ENCODE measurements at regions not wholly inside any gene's neighbourhood (a gene's known extent, or its start where the extent isn't known, plus 50 kb on each side); places are given as distances from the start of the nearest gene placed in this dataset.

GRCh38 chr2:228901531-228901930 lies 369.6 kb downstream of the PID1 start:
- Histone ChIP-seq H3K4ac (ENCODE audit: low read depth in 1 of 2, low read length in 2 of 2) (no peak overlapping the region), H2BK120ac (ENCODE audit: low read depth, low read length) (no peak overlapping the region), H3K18ac (ENCODE audit: low read depth in 1 of 2, low read length in 2 of 2) (no peak overlapping the region), H3K27ac (ENCODE audit: low read length, poor library complexity, severe bottlenecking) (no peak overlapping the region), H3K14ac (ENCODE audit: low read length in 2 of 2) (no peak overlapping the region), H2AFZ (ENCODE audit: low read depth, low read length) (no peak overlapping the region), H3K36me3 (ENCODE audit: control insufficient read depth in 1 of 2, insufficient read depth in 2 of 2, low read depth in 1 of 2, low read length in 2 of 2) (no peaks in the 10 kb centered on the region), H3K4me1 (ENCODE audit: control insufficient read depth, insufficient read depth, low read depth, low read length) (no peaks in the 10 kb centered on the region), H4K8ac (ENCODE audit: low read length) (no peak overlapping the region), H3K27me3 (ENCODE audit: control insufficient read depth in 1 of 2, insufficient read depth in 1 of 2, low read length in 2 of 2) (no peaks in the 10 kb centered on the region), H2BK12ac (ENCODE audit: low read length in 2 of 2) (no peak overlapping the region), H3K4me3 (ENCODE audit: insufficient read depth in 1 of 2, low read depth in 1 of 2, low read length in 2 of 2) (no peak overlapping the region), H3K79me1 (replicated peaks; ENCODE audit: low read length, poor library complexity, severe bottlenecking) (no peaks in the 10 kb centered on the region), H2BK5ac (ENCODE audit: low read depth, low read length, poor library complexity, severe bottlenecking) (no peak overlapping the region), H3K23ac (ENCODE audit: low read length in 2 of 2) (no peak overlapping the region), H3K4me2 (ENCODE audit: low read length, poor library complexity, severe bottlenecking) (no peak overlapping the region), H2BK15ac (ENCODE audit: low read depth, poor library complexity, severe bottlenecking) (no peak overlapping the region), H4K91ac (ENCODE audit: low read length) (no peak overlapping the region), H3K9ac (ENCODE audit: low read length) (no peak overlapping the region), H3K9me3 (ENCODE audit: control insufficient read depth, low read length) (peaks cover 5% of the 10 kb centered on the region), H2AK5ac (ENCODE audit: low read length, severe bottlenecking) (no peak overlapping the region)
- no peak for DNase-seq
- 56% methylated on average over 1 of the region's 1 CpG for WGBS

DNA sequence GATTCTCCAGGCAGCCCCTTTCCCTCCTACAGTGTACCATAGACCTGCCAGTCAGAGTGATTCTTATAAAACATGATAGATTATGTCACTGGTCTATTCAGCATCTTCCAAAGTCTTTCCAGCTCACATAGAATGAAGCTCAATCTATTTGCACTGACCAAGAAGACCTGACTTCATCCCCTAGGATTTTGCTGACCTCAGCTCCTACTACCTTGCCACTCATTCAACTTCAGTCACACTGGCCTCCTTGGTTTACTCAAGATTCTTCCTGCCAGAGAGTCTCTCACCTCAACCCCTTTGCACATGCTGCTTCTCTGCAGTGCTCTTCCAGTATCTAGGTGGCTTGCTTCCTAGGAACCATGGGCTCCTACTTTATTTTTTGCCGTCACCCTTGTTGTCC lies 392.9 kb downstream of the PID1 start:
- no peak for DNase-seq
- no peak overlapping the region for H3K4ac ChIP-seq (ENCODE audit: low read depth in 1 of 2, low read length in 2 of 2)
- H2BK5ac ChIP-seq (ENCODE audit: low read depth, low read length, poor library complexity, severe bottlenecking), result no peak overlapping the region
- H3K14ac ChIP-seq (ENCODE audit: low read length in 2 of 2), result no peak overlapping the region
- no peak overlapping the region for H2BK12ac ChIP-seq (ENCODE audit: low read length in 2 of 2)
- 45% methylated on average over 1 of the region's 1 CpG for WGBS
- H4K8ac ChIP-seq (ENCODE audit: low read length), result no peak overlapping the region
- H3K18ac ChIP-seq (ENCODE audit: low read depth in 1 of 2, low read length in 2 of 2), result no peak overlapping the region
- H3K27me3 ChIP-seq (ENCODE audit: control insufficient read depth in 1 of 2, insufficient read depth in 1 of 2, low read length in 2 of 2), result no peaks in the 10 kb centered on the region
- H2BK15ac ChIP-seq (ENCODE audit: low read depth, poor library complexity, severe bottlenecking), result no peak overlapping the region
- H2AFZ ChIP-seq (ENCODE audit: low read depth, low read length), result no peak overlapping the region
- no peak overlapping the region for H3K27ac ChIP-seq (ENCODE audit: low read length, poor library complexity, severe bottlenecking)
- no peak overlapping the region for H3K4me2 ChIP-seq (ENCODE audit: low read length, poor library complexity, severe bottlenecking)
- no peaks in the 10 kb centered on the region for H3K4me1 ChIP-seq (ENCODE audit: control insufficient read depth, insufficient read depth, low read depth, low read length)
- no peak overlapping the region for H3K9ac ChIP-seq (ENCODE audit: low read length)
- no peak overlapping the region for H2AK5ac ChIP-seq (ENCODE audit: low read length, severe bottlenecking)
- no peak overlapping the region for H2BK120ac ChIP-seq (ENCODE audit: low read depth, low read length)
- no peaks in the 10 kb centered on the region for H3K79me1 ChIP-seq (replicated peaks; ENCODE audit: low read length, poor library complexity, severe bottlenecking)
- H3K23ac ChIP-seq (ENCODE audit: low read length in 2 of 2), result no peak overlapping the region
- H4K91ac ChIP-seq (ENCODE audit: low read length), result no peak overlapping the region
- H3K36me3 ChIP-seq (ENCODE audit: control insufficient read depth in 1 of 2, insufficient read depth in 2 of 2, low read depth in 1 of 2, low read length in 2 of 2), result no peaks in the 10 kb centered on the region
- H3K4me3 ChIP-seq (ENCODE audit: insufficient read depth in 1 of 2, low read depth in 1 of 2, low read length in 2 of 2), result no peak overlapping the region
- H3K9me3 ChIP-seq (ENCODE audit: control insufficient read depth, low read length), result peaks cover 22% of the 10 kb centered on the region

DNA sequence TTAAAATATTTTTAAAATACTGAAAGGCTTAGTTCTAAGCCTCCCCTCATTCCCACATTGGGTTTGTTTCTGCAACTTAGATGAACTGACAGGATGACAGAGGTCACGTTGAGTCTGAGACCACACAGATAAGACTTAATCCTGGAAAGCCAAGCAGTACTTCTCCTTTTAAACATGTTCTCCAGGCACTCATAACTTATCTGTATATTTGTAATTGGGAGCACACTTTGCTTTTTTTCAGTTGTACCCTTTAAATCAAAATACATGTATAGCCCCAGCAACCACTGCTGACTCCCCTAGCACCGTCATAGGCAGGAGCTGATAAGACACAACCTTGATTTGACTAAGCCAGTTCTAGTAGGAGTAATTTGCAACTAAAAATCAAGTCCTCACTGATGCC lies 394.8 kb downstream of the PID1 start:
- Histone ChIP-seq H3K14ac (ENCODE audit: low read length in 2 of 2) (no peak overlapping the region), H3K4ac (ENCODE audit: low read depth in 1 of 2, low read length in 2 of 2) (no peak overlapping the region), H2AFZ (ENCODE audit: low read depth, low read length) (no peak overlapping the region), H2BK120ac (ENCODE audit: low read depth, low read length) (no peak overlapping the region), H3K27me3 (ENCODE audit: control insufficient read depth in 1 of 2, insufficient read depth in 1 of 2, low read length in 2 of 2) (no peaks in the 10 kb centered on the region), H2BK12ac (ENCODE audit: low read length in 2 of 2) (no peak overlapping the region), H3K9me3 (ENCODE audit: control insufficient read depth, low read length) (peaks cover 26% of the 10 kb centered on the region), H3K9ac (ENCODE audit: low read length) (no peak overlapping the region), H4K8ac (ENCODE audit: low read length) (no peak overlapping the region), H3K36me3 (ENCODE audit: control insufficient read depth in 1 of 2, insufficient read depth in 2 of 2, low read depth in 1 of 2, low read length in 2 of 2) (no peaks in the 10 kb centered on the region), H2AK5ac (ENCODE audit: low read length, severe bottlenecking) (no peak overlapping the region), H3K18ac (ENCODE audit: low read depth in 1 of 2, low read length in 2 of 2) (no peak overlapping the region), H3K4me1 (ENCODE audit: control insufficient read depth, insufficient read depth, low read depth, low read length) (no peaks in the 10 kb centered on the region), H3K23ac (ENCODE audit: low read length in 2 of 2) (no peak overlapping the region), H3K79me1 (replicated peaks; ENCODE audit: low read length, poor library complexity, severe bottlenecking) (no peaks in the 10 kb centered on the region), H3K27ac (ENCODE audit: low read length, poor library complexity, severe bottlenecking) (no peak overlapping the region), H3K4me2 (ENCODE audit: low read length, poor library complexity, severe bottlenecking) (no peak overlapping the region), H2BK15ac (ENCODE audit: low read depth, poor library complexity, severe bottlenecking) (no peak overlapping the region), H2BK5ac (ENCODE audit: low read depth, low read length, poor library complexity, severe bottlenecking) (no peak overlapping the region), H4K91ac (ENCODE audit: low read length) (no peak overlapping the region), H3K4me3 (ENCODE audit: insufficient read depth in 1 of 2, low read depth in 1 of 2, low read length in 2 of 2) (no peak overlapping the region)
- WGBS, result 83% methylated on average over 2 of the region's 2 CpGs
- no peak for DNase-seq

DNA sequence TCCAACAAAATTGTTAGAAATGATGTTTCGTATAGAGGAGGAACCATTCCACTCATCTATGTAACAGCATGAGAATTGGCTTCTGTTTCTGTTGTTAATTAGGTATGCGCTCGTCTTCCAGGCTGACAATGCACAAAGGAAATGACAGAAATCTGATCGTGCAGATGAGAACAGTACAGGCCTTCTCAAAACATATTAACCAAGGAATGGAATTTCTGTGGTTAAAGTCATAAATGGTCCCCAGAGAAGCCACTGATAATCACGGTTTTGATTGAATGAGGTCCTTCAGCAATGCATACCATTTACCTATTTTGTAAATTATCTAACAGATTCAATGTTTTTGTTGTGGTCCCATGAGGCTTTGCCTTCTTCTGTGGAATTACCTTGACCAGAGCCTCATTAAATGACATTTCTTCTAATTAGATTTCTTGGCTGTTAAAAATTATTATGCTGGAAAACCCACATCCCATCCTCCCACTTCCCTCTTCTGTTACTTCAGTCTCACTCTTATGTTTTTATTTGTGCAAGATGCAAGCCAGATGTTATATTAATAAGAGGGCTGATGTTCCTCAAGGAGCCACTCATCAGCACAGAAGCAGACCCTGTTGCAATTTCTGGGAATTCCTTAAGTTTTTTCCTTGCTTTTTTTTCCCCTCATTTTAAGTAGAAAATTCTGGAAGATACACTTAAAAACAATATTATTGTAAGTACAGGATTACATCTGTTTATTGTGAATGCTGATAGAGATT lies 395.8 kb downstream of the PID1 start:
- no peak overlapping the region for H2BK15ac ChIP-seq (ENCODE audit: low read depth, poor library complexity, severe bottlenecking)
- no peaks in the 10 kb centered on the region for H3K4me1 ChIP-seq (ENCODE audit: control insufficient read depth, insufficient read depth, low read depth, low read length)
- H3K27me3 ChIP-seq (ENCODE audit: control insufficient read depth in 1 of 2, insufficient read depth in 1 of 2, low read length in 2 of 2), result no peaks in the 10 kb centered on the region
- H3K14ac ChIP-seq (ENCODE audit: low read length in 2 of 2), result no peak overlapping the region
- peaks cover 26% of the 10 kb centered on the region for H3K9me3 ChIP-seq (ENCODE audit: control insufficient read depth, low read length)
- H2BK12ac ChIP-seq (ENCODE audit: low read length in 2 of 2), result no peak overlapping the region
- H2AK5ac ChIP-seq (ENCODE audit: low read length, severe bottlenecking), result no peak overlapping the region
- no peak for DNase-seq
- no peak overlapping the region for H2BK5ac ChIP-seq (ENCODE audit: low read depth, low read length, poor library complexity, severe bottlenecking)
- no peak overlapping the region for H3K4me3 ChIP-seq (ENCODE audit: insufficient read depth in 1 of 2, low read depth in 1 of 2, low read length in 2 of 2)
- H3K27ac ChIP-seq (ENCODE audit: low read length, poor library complexity, severe bottlenecking), result no peak overlapping the region
- no peak overlapping the region for H4K91ac ChIP-seq (ENCODE audit: low read length)
- no peak overlapping the region for H3K18ac ChIP-seq (ENCODE audit: low read depth in 1 of 2, low read length in 2 of 2)
- no peak overlapping the region for H2AFZ ChIP-seq (ENCODE audit: low read depth, low read length)
- no peaks in the 10 kb centered on the region for H3K79me1 ChIP-seq (replicated peaks; ENCODE audit: low read length, poor library complexity, severe bottlenecking)
- H3K9ac ChIP-seq (ENCODE audit: low read length), result no peak overlapping the region
- H3K36me3 ChIP-seq (ENCODE audit: control insufficient read depth in 1 of 2, insufficient read depth in 2 of 2, low read depth in 1 of 2, low read length in 2 of 2), result no peaks in the 10 kb centered on the region
- WGBS, result 78% methylated on average over 3 of the region's 5 CpGs
- no peak overlapping the region for H3K4ac ChIP-seq (ENCODE audit: low read depth in 1 of 2, low read length in 2 of 2)
- no peak overlapping the region for H3K4me2 ChIP-seq (ENCODE audit: low read length, poor library complexity, severe bottlenecking)
- H4K8ac ChIP-seq (ENCODE audit: low read length), result no peak overlapping the region
- no peak overlapping the region for H3K23ac ChIP-seq (ENCODE audit: low read length in 2 of 2)
- H2BK120ac ChIP-seq (ENCODE audit: low read depth, low read length), result no peak overlapping the region

Data from mesenchymal stem cell (in vitro differentiated cells and primary cell).